Lower leg skin (tissue), 3 donors: ENCODE measurements at regions not wholly inside any gene's neighbourhood (a gene's known extent, or its start where the extent isn't known, plus 50 kb on each side); places are given as distances from the start of the nearest gene placed in this dataset.

Experiments used
- CTCF ChIP-seq, 3 donors: fragments of 450-650 bp; IDR thresholded peaks; one replicate each; pipeline ENCODE4 v1.5.1; 2016; ENCODE audit warnings: antibody characterized with exemption in 3 of 3, mild to moderate bottlenecking in 3 of 3, moderate library complexity in 2 of 3
- POLR2A ChIP-seq, 2 donors: fragments of 450-650 bp; IDR thresholded peaks; one replicate each; pipeline ENCODE4 v1.6.1; 2016 to 2017; ENCODE audit warnings: antibody characterized with exemption in 2 of 2, mild to moderate bottlenecking in 1 of 2, moderate library complexity in 1 of 2

- TF ChIP-seq CTCF (IDR thresholded peaks at IDR 0.05) (no peak), POLR2A (IDR thresholded peaks at IDR 0.05) (no peak)
Observed at GRCh38 chr14:92258934-92259333, 64.0 kb upstream of the SLC24A4 start.
